ENCODE measurements at regions not wholly inside any gene's neighbourhood (a gene's known extent, or its start where the extent isn't known, plus 50 kb on each side); places are given as distances from the start of the nearest gene placed in this dataset.

- TF ChIP-seq CTCF (conservative IDR thresholded peaks at IDR 0.05; ENCODE audit: low read length) (no peak), EZH2phosphoT487 (IDR thresholded peaks at IDR 0.05; ENCODE audit: borderline replicate concordance, low read depth, low read length) (no peak)
These were observed 973.5 kb upstream of the NCAM2 start for GRCh38 chr21:20024741-20025140.

All from OCI-LY7 (cell line).